Trophoblast cell (in vitro differentiated cells and primary cell): ENCODE measurements at regions not wholly inside any gene's neighbourhood (a gene's known extent, or its start where the extent isn't known, plus 50 kb on each side); places are given as distances from the start of the nearest gene placed in this dataset.
"Not testable (repeated sequence)": the region's sequence is repeated elsewhere in the genome, so short reads cannot be mapped to it uniquely, and the experiment has no call there.

Experiments
- DNase-seq, 2 donors: peaks; one replicate each; pipeline ENCODE4 v3.0.0-alpha.2; 2016
- H2AFZ ChIP-seq: 2 replicates; pipeline ENCODE4 v1.6.1; 2013; ENCODE audit warnings: low read length, moderate library complexity, mild to moderate bottlenecking; ENCODE audit not compliant: insufficient read depth, poor library complexity
- H2AK5ac ChIP-seq: 2 replicates; pipeline ENCODE4 v1.6.1; 2013; ENCODE audit warnings: mild to moderate bottlenecking, low read length
- H2BK120ac ChIP-seq: 2 replicates; pipeline ENCODE4 v1.6.1; 2013; ENCODE audit warnings: low read length, mild to moderate bottlenecking, moderate library complexity; ENCODE audit not compliant: insufficient read depth, poor library complexity
- H2BK12ac ChIP-seq: 2 replicates; pipeline ENCODE4 v1.6.1; 2013; ENCODE audit warnings: mild to moderate bottlenecking, low read length, moderate library complexity
- H2BK5ac ChIP-seq: 2 replicates; pipeline ENCODE4 v1.6.1; 2013; ENCODE audit warnings: low read length, low read depth, moderate library complexity, mild to moderate bottlenecking; ENCODE audit not compliant: poor library complexity
- H3K14ac ChIP-seq: 2 replicates; pipeline ENCODE4 v1.6.1; 2013; ENCODE audit warnings: mild to moderate bottlenecking, low read length
- H3K18ac ChIP-seq: 2 replicates; pipeline ENCODE4 v1.6.1; 2013; ENCODE audit warnings: mild to moderate bottlenecking, low read length
- H3K23ac ChIP-seq: 2 replicates; pipeline ENCODE4 v1.6.1; 2013; ENCODE audit warnings: low read length
- H3K27ac ChIP-seq: 2 replicates; pipeline ENCODE4 v1.5.1; 2013; ENCODE audit warnings: low read depth, mild to moderate bottlenecking, inconsistent platforms, low read length, moderate library complexity
- H3K27me3 ChIP-seq: 2 replicates; pipeline ENCODE4 v1.6.1; 2013; ENCODE audit warnings: inconsistent platforms, mild to moderate bottlenecking, low read length, moderate library complexity; ENCODE audit not compliant: insufficient read depth
- H3K36me3 ChIP-seq, 2 experiments: 1 replicate in 1 of 2; 2 replicates in 1 of 2; pipeline ENCODE4 v1.6.1; 2013; ENCODE audit warnings: low read length in 2 of 2, mild to moderate bottlenecking in 2 of 2, moderate library complexity in 1 of 2; ENCODE audit not compliant: insufficient read depth in 2 of 2, control insufficient read depth in 1 of 2
- H3K4ac ChIP-seq: 2 replicates; pipeline ENCODE4 v1.6.1; 2013; ENCODE audit warnings: low read depth, mild to moderate bottlenecking, low read length, moderate library complexity
- H3K4me1 ChIP-seq, 2 experiments: 1 replicate in 1 of 2; 2 replicates in 1 of 2; pipeline ENCODE4 v1.6.1; 2013; ENCODE audit warnings: low read length in 2 of 2, mild to moderate bottlenecking in 2 of 2, moderate library complexity in 1 of 2; ENCODE audit not compliant: insufficient read depth in 2 of 2, control insufficient read depth in 1 of 2
- H3K4me2 ChIP-seq: 2 replicates; pipeline ENCODE4 v1.6.1; 2013; ENCODE audit warnings: inconsistent platforms, mild to moderate bottlenecking, low read length, moderate library complexity
- H3K4me3 ChIP-seq: 2 replicates; pipeline ENCODE4 v1.5.1; 2013; ENCODE audit warnings: mild to moderate bottlenecking, low read depth, low read length, inconsistent platforms
- H3K79me1 ChIP-seq: one replicate; pipeline ENCODE4 v1.6.1; 2013; ENCODE audit warnings: low read length
- H3K79me2 ChIP-seq: 2 replicates; pipeline ENCODE4 v1.6.1; 2013; ENCODE audit warnings: low read length, mild to moderate bottlenecking; ENCODE audit not compliant: control insufficient read depth, insufficient read depth, poor library complexity
- H3K9ac ChIP-seq: 2 replicates; pipeline ENCODE4 v1.6.1; 2013; ENCODE audit warnings: mild to moderate bottlenecking, low read length
- H3K9me3 ChIP-seq: 2 replicates; pipeline ENCODE4 v1.6.1; 2013; ENCODE audit warnings: low read depth, mild to moderate bottlenecking, control low read depth, inconsistent platforms, low read length; ENCODE audit not compliant: insufficient read depth
- H4K12ac ChIP-seq: 2 replicates; pipeline ENCODE4 v1.6.1; 2013; ENCODE audit warnings: low read depth, mild to moderate bottlenecking, low read length, moderate library complexity
- H4K8ac ChIP-seq: 2 replicates; pipeline ENCODE4 v1.6.1; 2013; ENCODE audit warnings: low read depth, mild to moderate bottlenecking, low read length, moderate library complexity
- H4K91ac ChIP-seq: one replicate; pipeline ENCODE4 v1.6.1; 2013; ENCODE audit warnings: low read depth, mild to moderate bottlenecking, low read length, moderate library complexity
- WGBS: extraction: QIAGEN DNeasy Blood & Tissue Kit; methylation state at CpG from one replicate; pipeline ENCODE4 v1.1.7; 2013; ENCODE audit warnings: missing lambda C conversion rate; ENCODE audit not compliant: insufficient read length, insufficient coverage; ENCODE audit errors: extremely low coverage; 5-methylcytosine and 5-hydroxymethylcytosine counted together

- not testable (repeated sequence) for H4K8ac ChIP-seq, H3K14ac ChIP-seq, H3K79me2 ChIP-seq, H3K18ac ChIP-seq, H2BK12ac ChIP-seq, H2AK5ac ChIP-seq, H3K36me3 ChIP-seq, H3K4me1 ChIP-seq, H3K27ac ChIP-seq, H3K4ac ChIP-seq, H2BK5ac ChIP-seq, H3K79me1 ChIP-seq, H3K23ac ChIP-seq, H3K4me2 ChIP-seq, H2BK120ac ChIP-seq, H3K27me3 ChIP-seq, H2AFZ ChIP-seq, H4K91ac ChIP-seq, H3K9me3 ChIP-seq, H3K9ac ChIP-seq, H4K12ac ChIP-seq, DNase-seq, H3K4me3 ChIP-seq
- no CpG with 5 or more reads among the region's 6 CpGs for WGBS
Observed at GRCh38 chrX:19244921-19245320, 98.8 kb upstream of the PDHA1 start.

GRCh38 chrX:19245711-19246269 lies 97.9 kb upstream of the PDHA1 start:
- Histone ChIP-seq H2AK5ac (no peak overlapping the region), H3K14ac (no peak overlapping the region), H4K8ac (no peak overlapping the region), H2BK5ac (no peak overlapping the region), H2AFZ (no peak overlapping the region), H3K4me3 (no peak overlapping the region), H3K9me3 (no peaks in the 10 kb centered on the region), H3K9ac (no peak overlapping the region), H3K4me2 (no peak overlapping the region), H3K18ac (no peak overlapping the region), H3K23ac (no peak overlapping the region), H2BK12ac (no peak overlapping the region), H3K4ac (no peak overlapping the region), H3K27me3 (no peaks in the 10 kb centered on the region), H3K79me1 (no peaks in the 10 kb centered on the region), H2BK120ac (no peak overlapping the region), H3K4me1 (no peaks in the 10 kb centered on the region), H4K91ac (no peak overlapping the region), H3K36me3 (no peaks in the 10 kb centered on the region), H3K27ac (no peak overlapping the region), H4K12ac (no peak overlapping the region), H3K79me2 (no peaks in the 10 kb centered on the region)
- DNase-seq: no peak
- no CpG with 5 or more reads among the region's 4 CpGs for WGBS

GRCh38 chrX:19256986-19257385 lies 86.7 kb upstream of the PDHA1 start:
- Histone ChIP-seq H4K8ac (no peak overlapping the region), H2BK5ac (no peak overlapping the region), H3K9me3 (no peaks in the 10 kb centered on the region), H3K23ac (no peak overlapping the region), H3K27me3 (no peaks in the 10 kb centered on the region), H4K91ac (no peak overlapping the region), H3K14ac (no peak overlapping the region), H3K18ac (no peak overlapping the region), H3K27ac (no peak overlapping the region), H3K4me3 (no peak overlapping the region), H3K4me2 (no peak overlapping the region), H2AK5ac (no peak overlapping the region), H3K79me2 (no peaks in the 10 kb centered on the region), H2AFZ (no peak overlapping the region), H3K4me1 (no peaks in the 10 kb centered on the region), H3K9ac (no peak overlapping the region), H2BK120ac (no peak overlapping the region), H3K79me1 (no peaks in the 10 kb centered on the region), H3K36me3 (no peaks in the 10 kb centered on the region), H2BK12ac (no peak overlapping the region), H3K4ac (no peak overlapping the region), H4K12ac (no peak overlapping the region)
- no CpG with 5 or more reads among the region's 8 CpGs for WGBS
- DNase-seq: no peak

- H4K91ac ChIP-seq, H3K4ac ChIP-seq, DNase-seq, H2BK5ac ChIP-seq, H2AK5ac ChIP-seq, H3K18ac ChIP-seq, H3K4me3 ChIP-seq, H3K36me3 ChIP-seq, H3K4me2 ChIP-seq, H3K4me1 ChIP-seq, H4K8ac ChIP-seq, H2BK120ac ChIP-seq, H3K14ac ChIP-seq, H3K79me2 ChIP-seq, H3K9ac ChIP-seq, H2BK12ac ChIP-seq, H3K27ac ChIP-seq, H3K9me3 ChIP-seq, H3K23ac ChIP-seq, H2AFZ ChIP-seq, H3K79me1 ChIP-seq, H4K12ac ChIP-seq, H3K27me3 ChIP-seq: not testable (repeated sequence)
- no CpG with 5 or more reads among the region's 10 CpGs for WGBS
Observed at GRCh38 chrX:19261026-19261425, 82.7 kb upstream of the PDHA1 start.
